GM18498 (cell line): ENCODE measurements at regions not wholly inside any gene's neighbourhood (a gene's known extent, or its start where the extent isn't known, plus 50 kb on each side); places are given as distances from the start of the nearest gene placed in this dataset.
"Not testable (repeated sequence)": the region's sequence is repeated elsewhere in the genome, so short reads cannot be mapped to it uniquely, and the experiment has no call there.

ENCODE experiments used
- ATAC-seq: cut with Tn5 transposase; IDR thresholded peaks from one replicate; pipeline ENCODE4 v1.9.1; 2021; ENCODE audit warnings: mild to moderate bottlenecking, moderate library complexity; ENCODE audit not compliant: unreplicated experiment

GRCh38 chr1:196091397-196092135 is 516.7 kb downstream of the KCNT2 start:
- no peak for ATAC-seq

DNA sequence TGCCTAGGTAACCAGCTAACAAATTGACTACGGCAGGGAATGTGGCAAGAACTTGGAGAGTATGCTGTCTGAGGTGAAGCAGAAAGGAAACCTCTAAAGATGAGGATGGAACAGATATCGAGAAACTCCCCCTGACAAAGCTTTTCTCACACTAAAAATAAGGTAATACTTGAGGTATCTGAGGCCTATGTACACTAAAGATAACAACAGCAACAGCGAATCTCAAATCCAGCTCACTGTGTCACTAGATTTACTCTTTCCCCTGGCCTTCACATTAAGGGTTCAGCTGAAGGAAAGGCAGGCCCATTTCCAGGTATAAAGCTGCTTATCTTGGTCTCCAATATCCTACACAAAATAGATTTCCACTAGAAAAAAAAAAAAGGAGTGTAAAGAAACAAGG is 518.0 kb downstream of the KCNT2 start:
- ATAC-seq: no peak

GRCh38 chr1:196088541-196088940 is 519.7 kb downstream of the KCNT2 start:
- ATAC-seq: no peak

- ATAC-seq: no peak
Measured at GRCh38 chr1:196078691-196079090, 529.5 kb downstream of the KCNT2 start.

- ATAC-seq: no peak
Measured at GRCh38 chr1:196075621-196076020, 532.6 kb downstream of the KCNT2 start.

DNA sequence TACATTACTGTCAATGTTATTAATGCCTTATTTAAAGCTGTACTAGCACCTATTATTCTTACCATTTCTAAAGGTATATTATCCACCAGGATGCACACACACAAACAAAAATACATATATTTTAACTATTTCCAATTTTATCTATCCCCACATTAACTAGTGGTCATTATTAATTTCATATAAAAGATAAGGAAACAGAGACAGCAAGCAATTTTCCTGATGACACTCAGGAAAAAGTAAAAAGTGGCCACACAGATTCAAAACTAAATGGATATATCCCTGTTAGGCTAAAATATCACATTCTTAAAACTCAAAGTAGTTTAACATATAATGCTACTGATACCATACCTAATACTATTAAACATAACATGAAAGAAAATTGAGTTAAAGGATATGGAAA is 534.1 kb downstream of the KCNT2 start:
- no peak for ATAC-seq

- ATAC-seq: no peak
Measured at GRCh38 chr1:196071447-196071846, 536.8 kb downstream of the KCNT2 start.

DNA sequence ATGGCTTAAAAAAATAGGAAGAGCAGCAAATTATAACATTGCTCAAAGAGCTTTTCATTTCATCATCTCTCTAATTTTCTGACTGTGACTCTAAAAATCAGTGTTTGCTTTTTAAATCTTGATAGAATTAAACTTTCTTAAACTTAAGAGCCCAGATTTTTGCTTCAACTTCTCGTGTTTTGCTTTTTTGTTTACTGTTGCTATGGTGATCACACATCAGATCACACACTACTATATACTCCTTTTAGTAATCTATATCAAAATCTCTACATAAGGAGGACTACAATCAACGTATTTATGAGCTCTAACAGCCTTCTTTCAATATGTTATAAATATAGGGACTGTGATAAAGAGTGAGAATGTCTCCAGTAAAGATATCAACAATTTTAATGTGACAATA is 537.3 kb downstream of the KCNT2 start:
- no peak for ATAC-seq

DNA sequence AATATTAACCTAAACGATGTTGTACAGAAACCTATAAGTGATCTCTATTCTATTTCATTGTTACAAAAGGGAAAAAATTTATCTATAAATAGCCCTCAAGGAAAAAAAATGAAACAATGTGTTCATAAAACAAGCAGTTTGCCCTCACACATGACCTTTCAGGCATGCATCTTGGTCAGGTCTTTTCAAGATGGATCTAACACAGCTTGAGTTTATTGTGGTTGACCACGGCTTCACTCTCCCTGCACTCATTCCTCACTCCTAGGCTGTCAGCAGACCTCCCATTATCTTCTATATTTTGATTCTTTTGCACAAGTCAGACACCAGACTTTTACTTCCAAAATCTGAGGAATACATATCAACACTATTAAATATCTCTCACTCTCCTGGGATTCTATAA is 544.3 kb downstream of the KCNT2 start:
- no peak for ATAC-seq

- ATAC-seq: no peak
Measured at GRCh38 chr1:196063294-196063693, 544.9 kb downstream of the KCNT2 start.

- ATAC-seq: no peak
Measured at GRCh38 chr1:196060539-196060938, 547.7 kb downstream of the KCNT2 start.

DNA sequence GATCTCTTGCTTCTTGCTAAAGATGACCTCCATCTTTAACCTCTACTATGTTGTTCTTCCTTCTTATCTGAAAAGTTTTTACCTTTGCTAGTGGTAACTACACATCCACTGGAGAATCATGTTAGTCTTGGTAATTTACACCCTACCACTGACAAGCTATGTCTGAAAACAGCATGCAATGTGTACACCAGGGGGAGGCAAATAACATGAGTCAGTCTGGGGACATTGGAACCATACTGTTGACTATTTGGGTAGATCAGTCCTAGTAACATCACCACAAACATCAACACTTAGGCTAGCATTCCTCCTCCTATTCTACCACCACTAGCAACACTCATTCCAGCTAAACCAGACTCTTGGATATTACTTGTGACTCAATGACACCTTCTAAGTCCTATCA is 549.0 kb downstream of the KCNT2 start:
- no peak for ATAC-seq

DNA sequence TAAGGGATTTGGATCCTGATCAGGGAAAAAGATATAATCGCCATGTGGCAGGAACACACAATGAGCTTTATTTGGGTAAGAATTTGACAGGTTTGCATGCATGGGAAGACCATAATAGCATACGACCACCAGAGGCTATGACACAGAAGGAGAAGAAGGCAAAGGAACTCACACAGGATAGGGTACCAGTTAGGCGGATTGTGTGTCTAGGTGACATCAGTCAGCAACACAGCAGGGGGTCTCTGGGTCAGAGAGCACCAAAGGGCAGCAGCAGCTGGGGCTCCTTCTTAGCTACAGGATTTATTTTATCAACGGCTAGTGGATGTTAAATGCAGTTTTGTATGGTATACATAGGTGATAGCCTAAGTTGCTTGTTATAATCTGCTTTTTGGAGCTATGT is 551.3 kb downstream of the KCNT2 start:
- no peak for ATAC-seq

DNA sequence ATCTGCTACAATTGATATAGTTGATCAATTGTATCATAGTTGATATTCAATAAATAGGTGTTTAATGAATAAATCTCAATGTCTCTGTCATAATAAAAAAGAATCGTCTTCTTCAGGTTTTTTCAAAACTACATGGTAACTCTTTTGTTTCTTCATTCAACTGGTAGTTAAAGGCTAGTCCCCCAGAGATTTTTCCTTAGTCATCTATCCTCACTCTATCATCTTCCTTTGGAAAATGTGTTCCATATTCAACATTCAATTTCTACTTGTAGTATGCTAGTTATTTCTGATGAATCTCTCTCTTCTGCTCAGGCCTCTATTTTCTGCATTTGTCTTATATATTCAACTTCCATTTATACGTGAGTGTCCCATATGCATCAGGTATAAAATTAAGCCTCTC is 558.8 kb downstream of the KCNT2 start:
- ATAC-seq: no peak

GRCh38 chr1:196043268-196043667 is 565.0 kb downstream of the KCNT2 start:
- no peak for ATAC-seq

DNA sequence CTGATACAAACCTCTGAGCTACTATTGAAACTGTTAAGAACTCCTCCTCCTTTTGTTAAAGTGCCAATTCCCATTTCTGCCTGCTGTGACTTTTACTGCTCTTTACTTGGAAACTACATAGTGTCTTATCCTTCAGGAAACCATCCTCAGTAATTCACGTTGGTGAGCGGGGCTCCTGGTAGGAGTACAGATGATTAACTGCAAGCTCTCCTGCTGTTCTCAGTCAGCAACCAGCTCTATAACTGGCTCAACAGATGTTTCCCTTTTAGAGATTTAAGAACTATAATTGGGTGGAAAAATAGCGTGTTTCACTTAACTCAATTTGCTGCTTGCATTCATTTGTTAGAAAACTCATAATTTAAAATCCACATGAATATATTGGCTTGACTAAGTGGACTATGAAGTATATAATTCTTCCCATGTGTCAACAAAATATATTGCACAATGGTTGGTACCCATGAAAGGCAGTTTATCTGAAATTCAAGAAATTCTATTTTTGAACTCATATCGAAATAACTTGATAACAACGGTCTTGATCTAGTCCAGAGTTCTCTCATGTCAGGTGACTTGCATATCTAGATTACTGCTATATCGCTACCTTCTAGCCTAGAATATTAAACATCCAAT is 574.0 kb downstream of the KCNT2 start:
- ATAC-seq: no peak

- not testable (repeated sequence) for ATAC-seq
Measured at GRCh38 chr1:196031387-196031786, 576.9 kb downstream of the KCNT2 start.

DNA sequence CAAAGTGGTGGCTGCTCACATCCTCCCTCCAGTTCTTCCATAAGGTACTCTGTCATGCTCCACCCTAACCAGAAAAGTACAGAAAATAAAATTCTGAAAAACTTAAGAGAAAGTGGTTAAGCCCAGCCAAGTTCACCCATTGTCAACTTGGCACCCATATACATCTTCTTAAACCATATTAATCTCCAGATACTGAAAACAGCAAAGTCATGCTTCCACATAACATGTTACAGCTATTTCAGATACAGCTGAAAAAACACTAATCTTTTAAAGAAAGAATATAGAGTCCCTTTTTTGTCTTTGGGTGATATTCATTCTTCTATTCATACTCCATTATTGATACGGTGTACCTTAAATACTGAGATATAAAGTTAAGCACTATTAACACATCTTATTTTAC is 577.8 kb downstream of the KCNT2 start:
- no peak for ATAC-seq

DNA sequence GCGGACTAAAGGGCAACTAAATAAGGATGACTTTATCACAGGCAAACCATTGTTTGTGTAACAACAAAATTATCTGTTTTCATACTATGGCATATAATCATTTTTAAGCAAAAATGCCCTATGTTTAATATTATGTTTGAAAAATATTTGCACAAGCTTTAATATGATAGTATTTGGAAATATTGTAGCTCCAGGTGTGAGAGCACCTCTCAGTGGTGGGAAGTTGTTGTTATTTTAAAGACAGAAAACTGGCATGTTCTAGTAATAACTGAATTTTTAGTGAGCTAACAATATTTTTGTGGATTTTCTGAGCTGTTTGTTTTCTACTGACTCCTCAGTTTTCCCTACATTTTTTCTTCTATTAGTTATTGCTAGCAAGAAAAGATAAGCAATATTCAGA is 578.8 kb downstream of the KCNT2 start:
- no peak for ATAC-seq

GRCh38 chr1:196027127-196027526 is 581.1 kb downstream of the KCNT2 start:
- ATAC-seq: no peak

- not testable (repeated sequence) for ATAC-seq
Measured at GRCh38 chr1:196021174-196021573, 587.1 kb downstream of the KCNT2 start.

- no peak for ATAC-seq
Measured at GRCh38 chr1:196009362-196009761, 598.9 kb downstream of the KCNT2 start.

DNA sequence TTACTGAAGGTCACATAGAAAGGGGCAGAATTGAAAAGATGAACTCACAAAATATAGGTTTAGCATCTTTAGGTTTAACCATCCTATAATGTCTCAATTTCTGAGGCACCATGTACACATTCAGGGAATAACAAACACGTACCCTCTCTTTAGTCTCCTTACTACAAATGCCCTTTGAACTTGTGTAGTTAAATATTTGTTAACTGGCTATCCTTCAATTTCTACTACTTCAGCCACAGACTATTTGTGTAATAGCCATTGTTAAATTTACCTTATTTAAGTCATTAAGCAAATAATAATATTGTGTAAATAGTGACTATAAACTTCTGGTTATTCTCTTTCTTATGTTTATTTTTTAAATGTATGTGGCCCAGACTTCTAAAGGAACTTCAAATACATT is 600.5 kb downstream of the KCNT2 start:
- ATAC-seq: no peak
